Stimulated activated CD8-positive, alpha-beta memory T cell treated with anti-CD3 and anti-CD28 coated beads, Interleukin-7, amount 100 ng/mL, for 1 hour (primary cell): ENCODE measurements at regions not wholly inside any gene's neighbourhood (a gene's known extent, or its start where the extent isn't known, plus 50 kb on each side); places are given as distances from the start of the nearest gene placed in this dataset.
"Not testable (repeated sequence)": the region's sequence is repeated elsewhere in the genome, so short reads cannot be mapped to it uniquely, and the experiment has no call there.

Experiments used
- DNase-seq, 2 donors: peaks; one replicate each; pipeline ENCODE4 v3.0.0-alpha.2; 2020; ENCODE audit warnings: low read depth in 2 of 2

DNA sequence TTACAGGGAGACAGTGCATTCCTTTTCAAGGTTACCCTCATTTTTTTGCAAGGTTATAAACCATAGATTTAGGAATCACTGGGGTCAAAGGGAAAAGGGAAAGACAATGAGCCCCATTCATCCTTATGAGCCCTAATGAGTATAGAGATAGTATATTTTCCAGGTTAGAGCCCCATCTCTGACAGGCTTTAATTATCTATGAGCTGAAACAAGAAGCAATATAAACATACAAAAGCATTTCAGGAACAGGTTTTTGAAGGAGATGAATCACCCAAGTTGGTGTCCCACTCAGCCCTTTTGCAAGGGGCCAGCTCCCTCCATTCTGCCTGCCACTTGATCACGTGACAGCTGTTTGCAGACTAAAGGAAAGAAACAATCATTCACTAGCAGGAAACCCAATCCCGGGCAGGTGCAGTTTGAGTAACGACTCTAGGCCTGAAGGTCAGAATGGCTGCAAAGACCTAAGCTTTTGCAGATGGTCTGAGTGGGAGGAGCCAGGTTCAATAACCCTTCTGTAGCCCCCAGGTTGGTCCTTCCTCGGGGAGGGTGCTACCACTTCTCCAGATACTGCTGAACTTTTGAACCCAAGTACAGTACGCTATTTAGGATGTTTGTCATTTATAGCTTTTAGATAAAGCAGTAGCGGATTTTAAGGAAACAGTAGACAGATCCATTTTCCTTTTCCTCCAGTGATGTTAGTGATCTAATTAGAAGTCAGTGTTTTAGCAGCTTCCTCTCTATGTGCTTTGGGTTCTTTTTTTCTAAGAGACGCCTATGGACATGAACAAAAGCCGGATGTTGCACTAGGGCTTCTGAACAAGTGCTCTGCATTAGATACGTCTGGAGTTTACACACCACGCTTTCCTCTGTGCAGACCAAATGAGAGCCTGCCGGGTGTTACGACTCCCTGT, 253.2 kb downstream of the SOX4 start:
- no peak for DNase-seq

DNA sequence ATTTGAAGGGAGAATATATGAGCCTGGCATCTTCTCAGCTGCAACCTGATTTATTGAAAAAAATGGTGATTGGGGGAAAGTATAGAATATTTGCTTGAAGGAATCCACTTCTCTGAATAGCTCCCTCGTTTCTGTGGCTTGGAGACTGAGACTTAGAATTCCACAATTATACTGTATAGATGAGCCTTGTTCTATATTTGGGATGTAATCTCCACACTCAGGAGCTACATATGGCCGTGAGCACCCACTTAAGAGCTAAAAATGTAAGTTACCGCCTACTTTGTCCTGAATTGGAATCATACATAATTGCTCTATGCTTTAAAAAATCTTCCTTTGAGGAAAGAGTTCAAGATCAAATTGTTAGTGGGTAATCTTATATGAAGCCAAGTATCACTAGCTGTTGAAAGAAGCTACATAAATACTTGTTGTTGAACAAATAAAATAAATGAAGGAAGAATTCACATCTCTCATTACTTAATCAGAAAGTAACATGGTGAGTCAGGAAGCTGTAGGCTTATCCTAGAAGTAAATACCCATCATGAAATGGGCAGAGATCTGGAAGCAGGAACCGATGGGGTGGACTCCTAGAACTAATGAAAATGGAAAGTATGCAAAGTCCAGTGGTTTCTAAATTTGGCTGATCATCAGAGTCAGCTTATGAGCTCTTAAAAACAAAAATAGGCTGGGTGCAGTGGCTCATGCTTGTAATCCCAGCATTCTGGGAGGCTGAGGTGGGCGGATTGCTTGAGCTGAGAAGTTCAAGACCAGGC, 254.3 kb downstream of the SOX4 start:
- DNase-seq, result no peak

DNA sequence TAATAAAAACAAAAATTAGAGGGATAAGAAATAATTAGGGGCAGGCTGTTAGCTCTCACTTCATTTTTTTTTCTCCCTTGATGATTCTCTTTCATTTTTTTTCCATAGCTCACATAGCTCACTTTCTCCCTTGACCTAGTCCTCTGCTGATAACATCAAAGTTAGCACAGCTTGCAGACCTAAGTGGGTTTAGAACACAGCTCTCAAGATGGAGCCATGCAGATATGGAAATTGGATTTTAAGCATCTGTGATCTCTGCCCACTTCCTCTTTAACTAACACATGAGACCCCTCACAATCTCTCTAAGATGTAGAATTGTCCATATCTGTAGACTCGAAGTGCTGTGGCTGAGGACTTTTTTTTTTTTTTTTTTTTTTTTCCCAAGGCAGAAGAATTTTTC, 257.1 kb downstream of the SOX4 start:
- DNase-seq, result no peak

DNA sequence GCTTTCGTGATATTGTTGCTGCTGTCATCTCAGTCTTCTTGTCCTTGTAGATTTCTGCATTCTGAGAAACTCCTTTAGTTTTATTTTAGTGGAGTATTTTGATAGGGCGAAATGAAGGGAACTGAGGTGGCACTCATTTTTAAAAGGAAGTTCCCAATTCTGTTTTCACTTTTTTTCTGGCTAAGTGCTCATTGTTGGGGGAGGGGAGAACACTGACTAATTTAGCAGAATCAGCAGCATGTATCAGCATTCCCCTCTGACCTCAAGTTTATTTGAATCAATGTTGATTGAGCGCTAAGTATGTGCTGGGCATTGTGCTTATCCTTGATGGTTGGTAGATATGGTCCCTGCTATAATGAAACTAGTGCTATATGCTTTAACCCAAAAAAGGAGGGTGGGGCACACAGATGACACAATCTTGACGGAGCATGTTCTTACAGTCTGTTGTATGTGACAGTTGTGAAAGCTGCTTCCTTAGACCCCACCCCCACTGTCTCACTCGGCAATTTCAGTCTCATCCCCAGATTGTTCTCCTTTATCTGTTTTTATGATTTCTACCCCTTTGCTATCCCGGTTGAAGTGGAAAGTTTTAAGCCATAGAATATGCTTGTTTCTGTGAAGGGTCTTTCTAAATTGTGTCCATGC, 262.4 kb downstream of the SOX4 start:
- DNase-seq, result no peak

DNA sequence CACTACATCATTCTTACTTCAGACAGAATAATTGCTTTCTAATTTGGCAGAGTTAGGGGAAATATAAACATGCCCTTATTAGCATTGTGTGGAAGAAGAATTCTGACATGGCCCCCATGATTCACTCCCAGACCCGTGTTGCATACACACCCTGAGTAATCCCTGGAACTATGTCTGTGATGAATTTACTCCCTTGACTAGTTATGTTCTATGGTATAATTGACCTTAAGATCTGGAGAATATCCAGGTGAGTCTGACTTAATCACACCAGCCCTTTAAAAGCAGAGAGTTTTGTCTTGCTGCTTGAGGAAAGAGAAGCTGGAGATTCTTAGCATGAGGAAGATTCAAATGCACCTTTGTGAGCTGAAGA, 262.9 kb downstream of the SOX4 start:
- no peak for DNase-seq

DNA sequence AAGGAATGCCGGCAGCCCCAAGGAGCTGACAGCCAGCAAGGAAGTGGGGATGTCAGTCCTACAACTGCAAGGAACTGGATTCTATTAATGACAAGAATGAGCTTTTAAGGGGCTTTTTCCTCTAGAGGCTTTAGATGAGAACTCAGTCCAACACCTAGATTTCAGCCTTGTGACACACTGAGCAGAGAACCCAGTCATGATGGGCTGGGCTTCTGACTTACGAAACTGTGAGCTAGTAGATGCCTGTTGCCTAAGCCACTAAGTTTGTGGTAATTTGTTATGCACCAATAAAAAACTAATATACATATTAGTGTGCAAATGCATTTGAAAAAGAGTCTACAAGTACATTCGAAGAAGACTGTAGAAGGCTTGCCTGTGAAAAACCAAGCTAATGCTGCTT, 263.3 kb downstream of the SOX4 start:
- no peak for DNase-seq

DNA sequence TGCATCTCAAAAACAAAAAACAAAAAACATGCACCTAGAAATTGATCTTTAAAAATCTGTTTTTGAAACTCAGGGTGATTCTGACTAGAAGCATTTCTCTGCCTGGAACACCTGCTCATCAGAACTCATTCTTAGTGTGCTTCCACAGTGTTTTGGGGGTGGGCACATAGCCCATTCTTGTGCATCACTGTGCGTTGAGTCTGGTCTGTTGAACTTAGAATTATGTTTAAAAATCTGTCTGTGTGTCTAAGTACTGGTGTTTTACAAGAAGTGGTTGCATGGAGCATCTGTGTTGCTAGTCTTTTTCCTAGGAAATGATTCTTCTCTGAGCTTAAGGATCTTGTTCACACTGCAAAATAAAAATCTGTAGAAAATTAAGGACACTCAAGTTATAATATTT, 264.5 kb downstream of the SOX4 start:
- no peak for DNase-seq

DNA sequence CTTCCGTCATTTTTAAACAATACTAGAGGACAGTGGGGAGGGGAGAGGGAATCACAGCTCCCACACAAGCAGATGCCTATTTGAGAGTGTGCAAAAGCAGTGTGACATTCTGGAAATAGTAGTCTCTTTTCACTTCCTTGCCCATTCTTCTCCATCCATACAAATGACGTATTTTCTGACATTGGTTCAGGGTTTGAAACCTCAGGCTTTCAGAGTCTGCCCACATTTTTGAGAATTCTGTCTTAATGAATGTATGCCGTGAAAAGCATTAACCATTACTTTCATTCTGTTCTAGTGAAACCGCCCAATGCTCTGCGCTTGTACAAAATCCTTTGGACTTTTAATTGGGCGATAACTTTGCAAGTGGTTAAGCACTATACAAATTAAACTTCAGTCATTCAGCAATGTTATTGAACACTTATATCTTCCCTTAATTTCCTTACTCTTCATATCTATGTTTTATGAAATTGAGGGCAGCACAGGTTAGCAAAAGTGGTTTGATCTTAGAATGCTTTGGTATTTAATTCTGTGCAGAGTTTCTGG, 265.7 kb downstream of the SOX4 start:
- no peak for DNase-seq

DNA sequence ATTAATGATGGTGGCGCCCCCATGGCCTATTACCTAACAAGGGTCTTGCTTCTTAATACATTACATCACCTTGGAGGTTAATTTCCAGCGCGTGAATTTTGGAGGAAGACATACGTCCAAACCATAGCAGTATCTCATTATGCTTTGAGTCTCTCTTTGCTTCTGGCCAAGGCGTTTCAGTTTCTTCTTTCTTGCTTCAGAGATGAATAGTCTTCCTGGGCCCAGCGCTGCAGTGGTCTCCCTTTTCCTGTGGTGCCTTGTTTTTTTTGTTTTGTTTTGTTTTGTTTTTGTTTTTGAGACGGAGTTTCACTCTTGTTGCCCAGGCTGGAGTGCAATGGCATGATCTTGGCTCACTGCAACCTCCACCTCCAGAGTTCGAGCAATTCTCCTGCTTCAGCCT, 268.4 kb downstream of the SOX4 start:
- no peak for DNase-seq

DNA sequence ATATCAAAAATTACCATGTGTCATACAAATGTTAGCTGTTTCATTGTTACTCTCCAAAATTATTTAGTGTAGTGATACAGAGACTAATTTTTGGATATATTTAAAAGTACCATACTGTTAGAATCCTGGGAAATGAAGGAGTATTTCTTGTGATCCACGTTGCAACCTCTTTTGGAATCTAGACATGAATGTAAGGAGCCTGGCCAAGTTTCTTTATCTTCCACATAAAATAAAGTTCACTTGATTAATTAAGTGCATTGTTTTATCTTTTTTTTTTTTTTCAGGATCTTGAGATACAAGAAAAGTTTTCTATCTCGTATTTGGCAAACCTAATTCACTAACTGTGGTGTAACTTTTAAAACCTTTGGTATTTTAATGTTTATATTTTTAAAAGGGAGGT, 270.7 kb downstream of the SOX4 start:
- no peak for DNase-seq

DNA sequence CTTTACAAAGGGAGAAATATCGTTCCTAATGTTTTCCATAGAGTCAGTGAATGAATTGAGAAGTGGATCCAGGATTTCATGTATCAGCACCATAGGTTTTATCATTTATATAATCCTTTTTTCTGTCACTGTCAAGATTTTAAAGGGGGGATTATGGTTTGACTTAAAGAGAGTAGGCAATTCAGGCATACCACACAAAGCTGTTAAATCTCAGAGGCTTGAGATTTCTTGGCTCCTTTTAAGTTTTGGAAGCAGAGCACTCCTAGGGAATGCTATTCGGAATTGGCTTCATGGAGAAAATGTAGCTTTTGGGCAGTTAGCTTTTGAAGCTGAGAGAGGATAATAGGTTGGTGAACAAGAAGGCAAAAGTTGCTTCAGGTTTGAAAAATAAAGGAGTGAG, 274.7 kb downstream of the SOX4 start:
- no peak for DNase-seq

DNA sequence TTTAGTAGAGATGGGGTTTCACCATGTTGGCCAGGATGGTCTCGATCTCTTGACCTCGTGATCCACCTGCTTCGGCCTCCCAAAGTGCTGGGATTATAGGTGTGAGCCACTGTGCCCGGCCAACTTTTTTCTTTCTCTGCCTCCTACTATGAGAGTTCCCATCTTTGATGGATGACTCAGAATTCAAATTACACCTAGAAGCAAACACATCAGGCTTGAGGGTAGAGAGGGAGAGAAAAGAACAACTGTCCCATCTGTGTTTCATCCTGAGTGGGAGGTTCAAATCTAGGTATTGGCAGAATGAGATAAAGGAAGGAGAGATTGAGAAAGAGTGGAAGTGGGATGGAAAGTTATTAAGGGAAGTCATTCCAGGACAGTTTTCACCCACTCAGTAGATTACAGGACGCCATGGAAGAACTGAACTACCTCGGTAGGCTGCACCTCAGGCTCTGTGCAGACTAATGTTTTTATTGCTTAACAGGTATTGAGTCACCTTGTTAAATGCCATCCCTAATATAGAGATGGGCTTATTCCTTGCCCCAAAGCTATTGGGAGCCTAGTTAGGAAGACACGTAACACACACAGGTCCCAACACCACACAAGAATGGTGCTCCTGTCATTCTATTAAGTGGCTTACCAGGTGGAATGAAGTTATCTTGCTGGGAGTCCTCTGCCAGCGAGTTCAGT, 275.7 kb downstream of the SOX4 start:
- DNase-seq, result no peak

DNA sequence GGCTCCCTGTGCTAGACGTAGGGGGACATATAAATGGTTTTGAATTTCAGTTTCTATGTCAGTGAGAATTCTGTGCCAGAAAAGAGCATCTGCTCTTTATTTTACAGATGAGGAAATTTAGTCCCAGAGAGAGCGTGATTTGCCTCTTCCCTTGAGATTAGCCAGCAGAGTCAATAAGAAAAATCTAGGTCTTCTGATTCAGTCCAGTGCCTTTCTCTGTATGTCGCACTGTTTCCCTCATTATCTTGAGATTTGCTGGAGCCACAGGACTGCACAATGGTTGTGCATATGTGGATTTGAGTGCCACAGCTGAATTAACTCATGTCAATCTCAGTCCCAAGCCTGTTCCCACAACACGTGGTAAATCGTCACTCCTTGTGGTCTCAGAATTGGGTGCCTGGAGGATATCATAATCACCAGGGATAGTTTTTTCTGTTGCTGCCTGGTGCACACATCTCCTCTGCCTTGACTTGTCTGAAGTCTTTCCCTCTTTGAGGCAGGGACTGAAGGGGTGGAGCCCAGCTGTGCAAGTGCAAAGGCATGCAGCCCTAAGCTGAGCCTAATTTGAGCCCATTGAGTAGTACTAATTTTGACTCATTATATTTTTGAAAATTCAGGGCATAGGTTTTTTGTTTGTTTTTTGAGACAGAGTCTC, 276.7 kb downstream of the SOX4 start:
- no peak for DNase-seq

DNA sequence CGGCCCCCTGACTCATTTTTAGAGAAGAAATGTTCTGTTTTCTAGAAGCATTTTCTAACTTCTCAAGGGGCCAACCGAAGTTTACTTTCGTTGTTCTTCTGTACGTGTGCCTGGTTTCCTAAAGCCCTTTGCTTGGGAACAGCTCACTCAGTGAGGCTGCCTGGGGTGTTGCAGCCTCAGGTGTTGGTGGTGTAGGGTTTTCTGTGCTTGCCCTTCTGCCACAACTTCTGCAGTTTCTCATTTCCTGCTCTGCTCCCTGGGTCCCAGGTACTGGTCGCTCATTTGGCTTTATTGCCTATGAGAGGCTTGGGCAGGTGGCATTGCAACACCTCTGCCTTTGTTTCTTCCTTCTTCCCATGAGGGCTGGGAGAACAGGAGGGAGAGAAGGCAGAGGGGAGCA, 278.3 kb downstream of the SOX4 start:
- DNase-seq, result no peak

DNA sequence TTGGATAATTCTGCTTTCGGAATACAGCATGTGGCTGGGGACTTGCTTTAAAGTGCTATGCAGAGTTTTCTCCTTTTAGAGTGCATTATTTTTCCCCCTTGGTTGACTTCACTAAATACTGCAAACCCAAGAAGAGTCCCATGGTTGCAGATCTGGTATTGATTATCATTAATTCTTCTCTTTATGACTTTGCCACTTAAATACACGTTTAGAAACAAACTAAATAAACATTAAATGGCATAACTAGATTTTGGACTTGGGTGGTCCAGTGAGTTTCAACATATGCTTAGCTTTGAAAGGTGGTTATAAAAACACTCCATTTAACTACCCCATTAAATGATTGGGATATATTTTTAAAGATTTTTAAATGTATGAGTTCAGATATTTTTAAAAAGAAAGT, 279.2 kb downstream of the SOX4 start:
- no peak for DNase-seq

DNA sequence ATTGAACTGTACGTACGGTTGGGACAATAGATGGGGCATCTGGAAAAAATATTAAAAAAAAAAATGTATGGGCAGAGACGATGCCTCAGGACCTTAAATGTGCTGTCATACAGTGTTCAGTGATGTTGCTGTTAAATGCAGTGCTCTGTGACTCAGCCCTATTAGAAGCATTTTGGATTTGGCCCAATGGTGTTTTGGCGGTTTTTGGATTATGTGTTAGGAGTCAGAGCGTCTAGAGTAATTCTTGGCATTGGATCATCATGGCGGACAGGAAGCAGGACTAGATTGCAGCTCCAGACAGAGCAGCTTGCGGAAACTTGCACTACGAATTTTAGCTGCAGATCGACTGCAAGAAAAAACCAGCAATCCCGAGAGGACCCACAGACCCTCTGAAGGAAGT, 280.0 kb downstream of the SOX4 start:
- no peak for DNase-seq

DNA sequence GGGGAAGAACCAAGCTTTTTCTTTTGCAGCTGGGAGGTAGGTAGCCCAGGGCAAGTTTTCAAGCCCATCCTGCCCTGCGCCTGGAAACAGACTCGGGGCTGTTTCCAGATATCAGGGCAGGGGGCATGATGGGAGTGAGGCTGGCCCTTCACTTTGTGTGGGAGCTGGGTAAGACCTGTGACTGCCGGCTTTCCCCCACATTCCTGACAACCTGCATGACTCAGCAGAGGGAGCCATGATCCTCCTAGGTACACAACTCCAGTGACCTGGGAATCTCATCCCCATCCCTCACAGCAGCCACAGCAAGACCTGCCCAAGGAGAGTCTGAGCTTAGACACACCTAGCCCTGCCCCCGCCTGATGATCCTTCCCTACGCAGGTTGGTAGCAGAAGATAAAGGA, 280.8 kb downstream of the SOX4 start:
- no peak for DNase-seq

DNA sequence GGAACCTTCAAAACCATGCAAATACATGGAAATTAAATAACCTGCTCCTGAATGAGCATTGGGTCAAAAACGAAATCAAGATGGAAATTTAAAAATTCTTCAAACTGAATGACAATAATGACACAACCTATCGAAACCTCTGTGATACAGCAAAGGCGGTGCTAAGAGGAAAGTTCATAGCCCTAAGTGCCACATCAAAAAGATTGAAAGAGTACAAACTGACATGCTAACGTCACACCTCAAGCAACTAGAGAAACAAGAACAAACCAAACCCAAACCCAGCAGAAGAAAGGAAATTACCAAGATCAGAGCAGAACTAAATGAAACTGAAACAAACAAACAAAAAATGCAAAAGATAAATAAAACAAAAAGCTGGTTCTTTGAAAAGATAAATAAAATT, 283.5 kb downstream of the SOX4 start:
- not testable (repeated sequence) for DNase-seq

DNA sequence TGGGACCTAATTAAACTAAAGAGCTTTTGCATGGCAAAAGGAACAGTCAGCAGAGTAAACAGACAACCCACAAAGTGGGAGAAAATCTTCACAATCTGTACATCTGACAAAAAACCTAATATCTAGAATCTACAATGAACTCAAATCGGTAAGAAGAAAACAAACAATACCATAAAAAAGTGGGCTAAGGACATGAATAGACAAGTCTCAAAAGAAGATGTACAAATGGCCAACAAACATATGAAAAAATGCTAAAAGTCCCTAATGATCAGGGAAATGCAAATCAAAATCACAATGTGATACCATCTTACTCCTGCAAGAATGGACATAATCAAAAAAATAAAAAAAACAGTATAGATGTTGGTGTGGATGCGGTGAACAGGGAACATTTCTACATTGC, 286.7 kb downstream of the SOX4 start:
- not testable (repeated sequence) for DNase-seq

DNA sequence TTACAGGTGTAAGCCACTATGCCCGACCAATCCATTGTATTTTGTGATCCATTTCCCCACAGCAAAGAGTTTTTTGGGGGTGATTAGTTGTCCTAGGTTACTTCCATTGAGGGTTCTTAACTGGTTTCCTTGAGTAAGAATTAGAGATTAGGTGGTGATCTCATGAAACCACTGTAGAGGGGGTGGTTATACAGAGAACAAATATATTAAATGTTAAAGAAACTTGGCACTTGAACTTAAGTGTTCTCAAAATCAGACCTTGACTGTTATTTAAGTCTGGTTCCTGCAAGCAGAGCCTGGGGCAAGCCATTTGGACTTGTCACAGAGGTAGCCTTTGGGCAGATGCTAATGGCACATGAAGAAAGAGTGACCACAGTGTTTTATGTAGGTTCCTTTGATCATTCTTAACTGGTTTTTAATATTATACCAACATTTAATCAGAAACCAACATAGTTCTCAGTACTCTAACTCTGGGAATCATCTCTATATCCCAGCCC, 288.5 kb downstream of the SOX4 start:
- no peak for DNase-seq
